ENCODE measurements at regions not wholly inside any gene's neighbourhood (a gene's known extent, or its start where the extent isn't known, plus 50 kb on each side); places are given as distances from the start of the nearest gene placed in this dataset.

DNA sequence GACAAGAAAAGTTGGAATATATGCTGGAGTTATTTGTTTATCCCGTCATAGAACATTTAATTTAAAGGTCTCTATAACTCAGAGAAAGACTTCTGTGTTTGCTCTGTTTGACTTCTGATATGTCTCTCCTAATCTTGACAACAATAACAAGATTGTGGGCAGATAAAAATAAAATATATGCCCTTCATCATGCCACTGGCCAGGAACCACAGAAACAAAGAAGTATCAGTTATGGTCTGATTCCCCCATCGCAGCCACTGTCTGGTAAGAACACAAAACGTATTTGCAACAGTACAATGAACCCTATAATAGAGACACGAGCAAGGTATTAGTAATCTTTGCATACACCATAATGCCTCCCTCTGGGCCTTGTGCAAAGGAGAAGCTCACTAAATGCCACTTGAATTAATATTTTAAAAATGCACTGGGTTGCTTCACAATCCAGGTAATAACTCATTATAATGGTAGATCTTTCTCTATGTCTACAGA lies 1498.3 kb downstream of the CDH11 start:
- no peak for DNase-seq (ENCODE audit: low read depth)

DNA sequence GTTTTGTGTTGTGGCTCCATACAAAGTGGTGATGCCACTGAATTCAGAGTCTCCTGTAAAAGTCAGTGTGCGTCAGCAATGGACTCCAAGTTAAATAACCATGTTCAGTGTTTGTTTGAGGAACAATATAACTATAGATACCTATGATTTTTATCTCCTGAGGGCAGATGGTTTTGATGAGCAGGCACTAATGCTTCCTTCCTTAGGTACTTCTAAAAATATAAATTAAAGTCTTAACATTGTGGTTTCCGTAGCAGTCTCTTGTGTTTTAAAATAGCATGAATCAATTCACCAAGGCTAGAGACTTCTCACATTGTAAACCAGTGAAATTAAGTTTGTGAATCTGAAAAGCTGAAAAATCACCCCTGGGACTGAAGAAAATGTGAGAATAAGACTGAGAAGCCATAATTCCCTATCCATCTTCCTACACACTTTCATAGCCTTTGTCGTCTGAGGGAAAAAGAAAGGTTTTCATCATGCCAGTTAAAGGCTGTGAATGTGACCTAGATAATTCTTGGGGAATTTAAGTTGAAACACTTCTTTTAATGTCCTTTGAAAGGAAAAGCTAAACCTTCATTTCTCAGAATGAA lies 1502.9 kb downstream of the CDH11 start:
- no peak for DNase-seq (ENCODE audit: low read depth)

DNA sequence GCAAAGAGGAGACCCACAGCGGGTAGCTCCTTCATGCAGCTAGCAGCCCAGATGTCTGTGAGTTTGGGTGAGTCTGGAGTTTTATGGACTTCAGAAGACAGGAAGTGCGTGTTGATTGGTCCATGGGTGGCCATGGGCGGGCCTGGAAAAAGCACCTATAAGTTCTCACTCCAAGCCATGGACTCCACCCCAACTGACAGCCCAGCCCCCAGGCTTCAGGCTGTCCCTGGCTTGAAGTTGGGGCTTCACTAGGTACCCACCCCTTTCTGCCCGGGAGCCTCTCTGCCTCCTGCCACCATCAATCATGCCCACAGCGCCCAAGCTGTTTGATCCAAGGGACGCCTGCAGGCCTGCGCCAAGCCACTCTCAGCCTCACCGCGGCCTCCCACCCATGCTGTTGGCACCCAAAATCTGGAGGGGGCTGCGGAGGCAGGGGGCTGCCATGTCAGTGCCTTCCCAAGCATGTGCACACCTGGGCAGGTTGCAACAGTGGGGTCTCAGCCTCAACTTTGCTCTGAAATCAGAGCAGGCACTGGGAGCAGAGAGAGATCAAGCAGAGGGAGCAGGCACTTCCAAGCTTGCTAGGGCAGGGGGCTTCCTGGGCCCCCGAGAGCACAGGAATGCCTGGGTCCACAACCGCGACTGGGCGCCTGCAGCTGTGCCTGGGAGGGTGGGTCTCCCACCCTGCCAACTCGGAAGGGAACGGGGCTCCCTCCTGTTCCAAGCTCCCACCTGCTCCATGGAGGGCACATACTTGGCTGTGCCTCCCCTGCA lies 1503.7 kb downstream of the CDH11 start:
- no peak for DNase-seq (ENCODE audit: low read depth)

DNA sequence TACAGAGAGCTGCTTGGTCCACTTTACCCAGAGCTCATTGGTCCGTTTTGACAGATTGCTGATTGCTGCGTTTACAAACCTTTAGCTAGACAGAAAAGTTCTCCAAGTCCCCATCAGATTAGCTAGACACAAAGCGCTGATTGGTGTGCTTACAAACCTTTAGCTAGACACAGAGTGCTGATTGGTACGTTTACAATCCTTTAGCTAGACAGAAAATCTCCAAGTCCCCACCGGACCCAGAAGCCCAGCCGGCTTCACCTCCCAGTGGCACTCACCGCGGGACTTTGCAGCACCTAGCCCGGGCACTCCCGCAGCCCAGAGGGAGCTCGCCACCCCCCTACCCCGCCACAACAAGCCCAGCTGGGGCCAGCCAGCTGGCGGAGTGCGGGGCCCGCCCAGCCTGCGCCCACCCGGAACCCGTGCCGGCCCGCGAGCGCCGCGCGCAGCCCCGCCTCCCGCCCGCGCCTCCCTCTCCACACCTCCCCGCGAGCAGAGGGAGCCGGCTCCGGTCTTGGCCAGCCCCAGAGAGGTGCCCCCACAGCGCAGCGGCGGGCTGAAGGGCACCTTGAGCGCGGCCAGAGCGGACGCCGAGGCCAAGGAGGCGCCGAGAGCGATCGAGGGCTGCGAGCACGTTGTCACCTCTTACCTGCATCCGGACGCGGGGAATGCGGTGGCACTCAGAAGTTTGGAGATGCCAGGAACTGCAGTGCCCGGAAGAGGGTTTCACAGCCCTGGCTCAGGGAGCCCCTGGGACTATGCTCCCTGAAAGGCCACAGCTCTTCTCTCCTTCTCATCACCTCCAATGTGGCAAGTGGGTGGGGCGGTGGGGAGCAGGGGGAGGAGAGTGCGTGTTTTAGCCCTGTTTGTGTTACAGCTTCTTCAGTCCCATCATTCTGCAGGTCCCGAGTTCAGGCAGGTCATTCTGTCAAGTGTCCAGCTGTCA lies 1504.5 kb downstream of the CDH11 start:
- DNase-seq (ENCODE audit: low read depth), result no peak

DNA sequence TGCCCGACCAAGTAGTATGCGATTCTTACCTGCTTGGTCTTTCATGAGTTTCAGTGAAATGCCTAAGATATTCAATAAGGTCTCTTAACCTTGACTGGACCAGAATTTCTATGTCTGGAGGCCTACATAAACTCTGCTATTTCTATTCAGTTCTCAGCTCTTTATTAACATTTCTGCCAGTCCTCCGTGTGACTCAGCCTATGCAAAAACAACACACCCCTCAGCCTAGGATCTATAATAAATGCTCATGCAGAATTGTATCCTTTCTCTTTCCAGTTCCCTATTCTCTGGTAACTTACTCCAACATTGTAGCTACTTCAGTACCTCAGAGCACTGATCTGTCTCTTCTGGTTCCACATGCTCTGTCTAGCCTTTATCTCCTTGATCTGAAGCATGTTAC lies 1507.4 kb downstream of the CDH11 start:
- no peak for DNase-seq (ENCODE audit: low read depth)

DNA sequence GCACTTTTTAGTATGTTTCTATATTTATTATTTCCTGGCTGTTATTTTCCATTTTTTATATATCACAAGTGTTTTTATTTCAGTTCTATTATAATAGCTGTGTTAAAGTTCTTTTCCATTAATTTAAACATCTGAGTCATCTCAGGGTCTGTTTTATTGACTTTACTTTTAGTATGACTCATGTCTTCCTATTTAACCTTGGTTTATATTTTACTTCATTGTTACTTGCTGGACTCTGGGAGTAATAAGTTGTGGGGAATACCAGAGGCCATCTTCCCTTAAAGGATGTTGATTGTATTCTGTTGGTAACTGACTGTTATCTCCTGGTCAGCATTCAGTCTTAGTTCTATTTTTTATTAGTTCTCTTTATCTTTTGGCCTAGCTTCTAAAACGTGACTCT lies 1508.2 kb downstream of the CDH11 start:
- no peak for DNase-seq (ENCODE audit: low read depth)

DNA sequence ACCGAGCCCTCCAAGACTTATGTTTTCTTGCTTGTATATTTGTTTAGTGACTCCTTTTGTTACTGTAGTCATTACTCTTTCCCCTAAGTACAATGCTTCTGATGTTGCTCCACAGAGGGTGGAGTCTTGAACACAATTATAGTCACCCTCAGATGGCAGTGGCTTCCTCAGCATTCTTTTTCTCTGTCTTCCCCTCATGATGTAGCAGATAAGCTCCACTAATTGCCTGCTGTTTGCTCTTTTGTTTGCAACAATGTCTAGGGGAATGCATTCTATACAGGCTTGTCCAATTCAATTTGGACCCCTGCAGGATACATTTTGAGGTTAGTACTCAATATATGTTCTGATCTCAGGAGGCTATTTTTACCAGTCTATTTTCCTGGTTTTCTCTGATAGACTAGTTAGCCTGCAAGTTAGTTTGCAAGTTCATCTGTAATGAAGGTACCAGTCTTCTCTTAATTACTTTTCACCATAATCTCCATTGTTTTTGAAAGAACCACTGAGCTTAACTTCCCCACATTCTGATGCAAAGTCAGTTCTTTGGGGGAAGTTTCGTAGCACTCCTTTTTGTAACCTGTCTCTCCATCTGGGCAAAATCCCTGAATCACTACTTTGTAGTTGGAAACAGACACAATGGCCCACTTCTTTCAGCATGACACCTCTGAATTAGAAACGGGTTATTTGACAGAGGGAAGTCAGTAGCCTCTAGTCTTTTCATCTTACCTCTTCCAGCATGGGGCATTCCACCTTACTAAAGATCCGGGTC lies 1509.2 kb downstream of the CDH11 start:
- DNase-seq (ENCODE audit: low read depth), result no peak

DNA sequence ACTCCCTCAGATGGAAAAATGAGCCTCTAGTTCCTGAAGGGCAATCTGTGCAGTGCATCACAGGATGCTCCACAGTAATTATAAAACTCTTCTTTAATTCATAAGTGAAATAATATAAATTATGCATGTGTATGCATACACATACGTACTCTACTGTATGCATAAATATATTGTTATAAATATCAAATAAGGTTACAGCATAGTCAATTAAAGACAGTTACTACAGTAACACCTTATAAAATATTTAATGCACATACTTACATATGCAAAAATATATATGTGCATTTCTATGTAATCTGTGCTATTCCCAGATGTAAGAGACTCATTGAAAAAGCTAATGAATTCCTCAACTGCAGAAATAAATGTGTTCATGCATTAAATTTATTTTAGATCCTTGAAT lies 1515.1 kb downstream of the CDH11 start:
- no peak for DNase-seq (ENCODE audit: low read depth)

DNA sequence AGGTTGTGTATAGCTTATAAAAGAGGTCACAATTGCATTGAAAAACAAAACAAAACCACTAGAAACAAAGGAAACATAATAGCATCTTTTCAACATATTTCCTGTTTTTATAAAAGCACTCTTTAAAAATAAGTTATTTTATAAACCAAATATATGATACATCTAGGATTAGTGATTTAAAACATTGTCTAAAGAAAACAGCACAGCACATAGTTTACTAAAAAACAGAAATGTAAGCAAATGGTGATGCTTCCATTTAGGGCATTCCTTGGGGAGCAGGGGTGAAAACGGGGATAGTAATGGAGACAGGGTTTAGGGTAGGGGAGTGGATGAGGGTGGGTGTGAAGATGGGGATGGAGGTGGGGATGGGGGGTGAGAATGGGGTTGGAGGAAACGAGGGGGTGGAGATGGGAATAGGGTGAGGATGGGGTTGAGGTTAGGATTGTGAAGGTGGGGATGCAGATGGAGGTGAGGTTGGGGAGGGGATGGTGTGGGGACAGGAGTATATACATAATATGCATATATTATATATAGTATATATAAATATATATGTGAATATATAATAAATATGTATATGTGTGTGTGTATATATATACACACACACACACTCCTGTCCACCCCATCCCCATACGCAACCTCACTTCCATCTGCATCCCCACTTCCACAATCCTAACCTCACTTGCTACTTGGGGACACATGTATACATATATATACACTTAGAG lies 1519.5 kb downstream of the CDH11 start:
- no peak for DNase-seq (ENCODE audit: low read depth)

DNA sequence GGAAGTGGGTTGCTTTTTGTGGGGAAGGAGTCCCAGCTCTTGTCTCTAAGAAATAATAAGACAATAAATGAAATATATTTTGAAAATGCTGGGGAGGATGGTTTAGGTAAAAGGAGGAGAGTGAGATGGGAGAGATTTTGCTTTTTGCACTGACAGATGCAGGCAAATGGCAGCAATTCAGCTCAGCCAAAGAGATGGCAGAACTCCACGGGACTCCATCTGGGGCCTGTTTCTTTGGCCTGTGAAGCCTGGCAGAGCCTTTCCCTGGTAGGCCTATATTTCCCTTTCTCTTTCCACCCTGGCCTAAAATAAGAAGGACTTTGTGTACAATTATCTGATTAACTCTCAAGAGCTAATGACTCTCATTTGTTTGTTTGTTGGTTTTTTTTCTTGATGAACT lies 1525.1 kb downstream of the CDH11 start:
- DNase-seq (ENCODE audit: low read depth), result no peak

DNA sequence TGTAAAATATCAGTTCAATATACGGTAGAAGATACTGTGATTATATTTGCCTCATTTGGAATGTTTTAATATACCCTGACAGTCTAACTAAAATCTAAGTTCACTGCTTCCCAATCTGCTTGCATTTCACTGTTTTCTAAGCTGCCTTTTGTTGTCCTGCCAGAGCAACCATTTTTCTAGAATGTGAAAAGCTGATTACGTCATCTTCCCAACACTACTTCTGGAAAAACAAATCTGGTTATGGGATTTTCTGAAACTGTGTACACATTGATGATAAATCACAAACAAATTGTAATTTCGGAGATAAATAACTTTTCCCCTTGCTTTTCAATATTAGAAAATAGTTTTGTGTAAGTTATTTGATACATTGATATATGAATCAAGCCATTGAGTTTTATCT lies 1529.0 kb downstream of the CDH11 start:
- no peak for DNase-seq (ENCODE audit: low read depth)

DNA sequence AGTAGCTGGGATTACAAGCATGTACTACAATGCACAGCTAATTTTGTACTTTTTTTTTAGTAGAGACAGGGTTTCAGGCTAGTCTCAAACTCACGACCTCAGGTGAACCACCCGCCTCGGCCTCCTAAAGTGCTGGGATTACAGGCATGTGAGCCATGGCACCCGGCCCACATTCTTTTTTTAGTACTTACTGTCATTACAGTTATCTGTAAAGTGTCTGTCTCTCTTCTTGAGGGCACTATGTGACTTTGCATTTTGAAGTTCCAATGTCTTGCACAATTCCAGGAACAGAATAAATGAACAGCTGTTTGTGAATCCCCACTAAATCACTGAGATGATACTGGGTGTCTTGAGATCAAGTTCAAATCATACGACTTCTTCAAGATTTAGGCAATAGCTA lies 1540.3 kb downstream of the CDH11 start:
- DNase-seq (ENCODE audit: low read depth), result no peak

DNA sequence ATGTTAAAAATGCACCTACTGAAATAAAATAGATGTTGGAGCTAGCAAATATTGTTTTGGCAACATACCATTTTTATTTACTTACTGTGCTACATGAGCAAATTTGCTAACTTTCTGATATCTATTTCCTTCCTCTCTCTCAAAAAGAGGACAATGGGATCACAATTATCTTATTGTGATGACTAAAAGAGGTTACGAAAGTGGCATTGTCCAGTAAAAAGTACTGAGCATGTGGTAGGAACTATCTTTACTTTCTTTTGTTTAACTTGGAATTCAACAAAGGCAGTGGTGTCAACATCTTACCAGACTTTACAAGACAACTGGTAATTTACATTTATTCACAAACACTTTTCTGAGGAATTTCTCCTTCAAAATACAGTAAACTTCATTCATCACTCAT lies 1542.6 kb upstream of the CDH8 start:
- DNase-seq (ENCODE audit: low read depth), result no peak

DNA sequence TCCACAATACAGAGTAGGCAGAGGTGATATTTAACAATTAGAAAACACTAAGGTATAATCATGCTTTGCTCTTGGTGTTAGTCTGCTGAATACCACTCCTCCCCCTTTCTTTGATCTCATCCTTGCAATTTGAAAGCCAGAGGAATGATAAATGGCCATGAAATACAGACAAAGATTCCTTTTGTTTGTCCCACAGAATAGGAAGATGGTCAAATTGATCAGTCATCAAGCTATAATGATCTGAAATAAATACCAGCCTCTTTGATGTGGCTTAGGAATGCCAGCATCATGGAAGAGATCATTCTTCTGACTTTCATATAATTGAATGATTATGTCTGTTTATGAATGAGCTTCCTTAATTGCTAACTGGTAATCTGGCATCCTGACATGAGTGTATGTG lies 1541.7 kb upstream of the CDH8 start:
- no peak for DNase-seq (ENCODE audit: low read depth)

DNA sequence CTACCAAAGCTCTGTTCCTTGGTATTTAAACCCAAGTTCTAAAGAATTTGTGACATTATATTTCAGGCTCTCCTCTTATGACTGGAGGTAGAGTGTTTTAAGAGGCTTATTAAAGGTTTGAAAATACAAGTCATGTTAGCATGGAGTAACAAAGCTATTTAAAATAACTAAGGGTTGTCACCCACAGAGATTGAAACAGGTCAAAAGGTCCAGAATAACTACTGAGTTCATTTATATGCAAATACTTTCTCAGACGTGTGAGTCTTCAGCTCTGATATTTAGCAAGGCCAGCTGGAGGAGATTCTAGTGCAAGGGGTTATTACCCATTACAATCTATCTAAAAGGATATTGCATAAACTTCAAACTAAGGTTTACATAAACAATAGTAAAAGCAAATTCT lies 1538.8 kb upstream of the CDH8 start:
- DNase-seq (ENCODE audit: low read depth), result no peak

DNA sequence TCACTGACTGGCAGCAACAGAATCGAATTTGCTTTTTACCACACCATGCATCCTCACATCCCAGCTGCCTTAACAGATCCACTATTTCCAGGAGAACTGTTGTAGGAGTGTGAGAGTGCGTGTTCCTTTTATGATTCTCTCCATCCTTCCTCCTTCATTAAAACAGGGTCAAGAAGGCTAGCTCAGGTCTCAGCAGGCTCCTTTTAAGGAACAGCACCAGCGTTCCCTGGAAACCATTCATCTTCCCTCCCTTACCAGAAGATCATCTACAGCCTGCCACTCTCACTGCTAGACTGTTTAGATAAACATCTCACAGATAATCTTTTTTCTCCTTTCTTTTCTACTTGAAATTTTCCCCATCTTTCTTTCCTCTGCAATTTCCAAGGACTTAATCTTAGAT lies 1531.9 kb upstream of the CDH8 start:
- no peak for DNase-seq (ENCODE audit: low read depth)

DNA sequence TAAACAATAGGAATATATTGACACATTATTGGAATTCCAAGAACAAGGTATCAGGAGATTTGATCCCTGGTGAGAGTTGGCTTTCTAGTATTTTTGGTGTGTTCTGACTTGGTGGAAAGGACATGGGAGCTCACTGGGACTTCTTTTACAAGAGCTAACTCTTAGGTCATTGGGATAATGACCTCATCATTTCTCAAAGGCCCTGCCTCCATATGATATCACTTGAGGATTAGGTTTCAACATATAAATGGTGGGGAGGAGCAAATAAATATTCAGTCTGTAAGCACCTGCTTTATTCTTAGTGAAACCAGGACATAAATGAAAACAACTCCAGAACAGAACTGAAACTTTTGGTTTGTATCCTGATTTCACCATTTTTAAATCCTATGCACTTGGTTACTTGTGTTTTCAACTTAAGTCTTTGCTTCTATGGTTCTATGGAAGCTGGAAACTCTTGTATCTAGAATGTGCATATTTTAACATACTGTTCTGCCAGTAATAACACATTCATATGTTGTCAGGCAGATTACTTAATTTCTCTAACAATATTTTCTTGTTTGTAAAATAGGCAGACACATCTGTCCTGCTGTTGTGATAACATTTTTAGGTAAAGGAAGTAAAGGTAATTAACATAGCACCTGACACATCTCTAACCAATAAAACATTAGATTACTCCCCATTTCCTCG lies 1527.7 kb upstream of the CDH8 start:
- no peak for DNase-seq (ENCODE audit: low read depth)

DNA sequence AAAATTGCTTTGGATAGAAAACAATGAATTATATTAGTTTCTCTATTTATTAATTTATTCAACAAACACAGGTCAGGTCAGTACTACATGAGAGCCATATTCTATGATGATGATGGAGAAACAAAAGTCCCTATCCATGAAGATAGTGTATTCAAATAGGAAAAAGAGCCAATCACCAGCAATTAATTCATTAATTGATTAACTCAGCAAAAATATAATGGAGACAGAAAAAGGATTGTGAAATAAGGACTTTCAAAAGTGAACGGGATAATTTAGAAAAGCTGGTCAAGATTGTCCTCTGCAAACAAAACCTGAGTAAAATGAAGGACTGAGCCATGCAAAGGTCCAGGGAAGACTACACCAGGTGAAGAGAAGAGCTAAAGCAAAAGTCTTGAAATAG lies 1517.7 kb upstream of the CDH8 start:
- no peak for DNase-seq (ENCODE audit: low read depth)

DNA sequence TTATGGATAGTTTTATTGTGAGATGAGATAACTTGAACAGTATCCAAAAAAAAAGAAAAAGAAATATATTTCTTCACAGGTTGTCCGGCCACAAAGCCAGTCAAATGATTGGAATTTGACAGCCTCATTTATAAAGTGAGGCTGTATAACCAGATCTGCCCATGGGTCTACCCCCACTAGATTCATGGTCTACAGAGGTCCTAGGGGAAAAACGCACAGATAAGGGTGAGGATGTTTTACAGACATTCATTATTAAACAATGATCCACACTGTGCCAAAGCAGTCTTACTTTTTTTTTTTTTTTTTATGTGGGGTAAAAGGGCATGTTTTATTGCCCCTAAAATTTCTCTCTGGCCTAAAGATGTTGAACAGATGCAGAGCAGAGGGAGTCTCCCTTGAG lies 1503.0 kb upstream of the CDH8 start:
- DNase-seq (ENCODE audit: low read depth), result no peak

DNA sequence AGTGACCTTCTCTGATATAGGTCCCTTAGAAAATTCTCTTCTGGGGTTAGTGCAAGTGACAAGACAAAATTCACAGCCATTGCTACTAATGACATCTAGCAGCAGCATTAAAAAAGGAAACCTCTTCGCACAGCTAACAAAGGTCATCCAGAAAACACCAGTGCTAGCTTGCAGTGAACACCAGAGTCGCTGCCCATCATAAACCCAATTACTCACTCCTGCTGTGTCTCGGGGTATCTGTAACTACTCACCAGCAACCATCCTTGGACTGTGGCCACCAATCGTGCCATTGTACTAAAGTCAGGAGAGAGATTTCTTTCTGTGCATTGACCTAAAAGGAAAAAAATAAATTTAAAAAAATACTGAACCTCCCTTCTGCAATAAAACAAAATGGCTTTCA lies 1494.7 kb upstream of the CDH8 start:
- no peak for DNase-seq (ENCODE audit: low read depth)

DNA sequence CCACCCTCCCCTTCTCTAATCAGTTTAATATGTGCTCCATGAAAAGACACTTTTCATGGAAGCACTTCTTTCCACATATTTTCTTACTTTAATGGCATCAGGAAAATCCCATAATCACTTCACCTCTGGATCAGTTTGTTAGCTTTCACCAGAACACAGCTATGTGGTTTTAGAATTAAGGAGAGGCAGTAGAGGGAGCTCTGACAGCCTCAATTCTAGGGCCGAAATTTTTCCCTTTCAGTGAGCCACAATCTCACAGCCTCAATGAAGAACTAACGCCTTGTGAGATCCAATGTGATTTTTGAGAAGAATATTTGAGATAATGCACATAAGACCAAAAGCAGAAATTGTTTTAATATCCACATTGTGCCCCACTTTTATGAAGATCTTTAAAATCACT lies 1494.0 kb upstream of the CDH8 start:
- no peak for DNase-seq (ENCODE audit: low read depth)

Data from RPMI7951 (cell line).